SK-N-SH (cell line): ENCODE measurements at regions not wholly inside any gene's neighbourhood (a gene's known extent, or its start where the extent isn't known, plus 50 kb on each side); places are given as distances from the start of the nearest gene placed in this dataset.

ENCODE experiments used
- CTCF ChIP-seq: fragments of 200-600 bp; sonication (generic); IDR thresholded peaks from 2 replicates; pipeline ENCODE4 v1.6.1; 2017; ENCODE audit warnings: antibody characterized with exemption, mild to moderate bottlenecking, moderate library complexity
- EP300 ChIP-seq, 2 experiments: IDR thresholded peaks; 2 replicates each; pipeline versions ENCODE4 v1.4.0 to v1.6.1; 2012; ENCODE audit warnings: borderline replicate concordance in 1 of 2, low read depth in 1 of 2, low read length in 1 of 2
- FOXJ3 ChIP-seq: sonication (generic); formaldehyde crosslinking; IDR thresholded peaks from 2 replicates; pipeline ENCODE4 v1.5.1; 2020; ENCODE audit warnings: mild to moderate bottlenecking, missing genetic modification reagents
- FOXM1 ChIP-seq: IDR thresholded peaks from 2 replicates; pipeline ENCODE4 v1.4.0; 2012; ENCODE audit warnings: low read depth, mild to moderate bottlenecking
- GABPA ChIP-seq: IDR thresholded peaks from 2 replicates; pipeline ENCODE4 v1.4.0; 2012; ENCODE audit warnings: low read depth, mild to moderate bottlenecking
- JUND ChIP-seq: IDR thresholded peaks from 2 replicates; pipeline ENCODE4 v1.4.0; 2012
- MAX ChIP-seq: IDR thresholded peaks from 2 replicates; pipeline ENCODE4 v1.4.0; 2012; ENCODE audit warnings: low read depth
- NFIC ChIP-seq: IDR thresholded peaks from 2 replicates; pipeline ENCODE4 v1.4.0; 2012; ENCODE audit warnings: borderline replicate concordance
- POLR2AphosphoS5 ChIP-seq: IDR thresholded peaks from 2 replicates; pipeline ENCODE4 v1.6.1; 2012; ENCODE audit warnings: low read depth, low read length
- RAD21 ChIP-seq: IDR thresholded peaks from 2 replicates; pipeline ENCODE4 v1.6.1; 2012; ENCODE audit warnings: mild to moderate bottlenecking, low read length
- SMC3 ChIP-seq: IDR thresholded peaks from 2 replicates; pipeline ENCODE4 v1.6.1; 2012; ENCODE audit warnings: low read depth, low read length, improper control_type of control experiment
- TAF1 ChIP-seq: IDR thresholded peaks from 2 replicates; pipeline ENCODE4 v1.6.1; 2012; ENCODE audit warnings: low read depth, mild to moderate bottlenecking, low read length, moderate library complexity, borderline replicate concordance
- YY1 ChIP-seq: IDR thresholded peaks from 2 replicates; pipeline ENCODE4 v1.4.0; 2012; ENCODE audit warnings: low read depth, mild to moderate bottlenecking

GRCh38 chr1:208598021-208598420 is 353.8 kb upstream of the PLXNA2 start:
- TF ChIP-seq GABPA (no peak), MAX (no peak), CTCF (no peak), EP300 (IDR thresholded peaks at IDR 0.05; ENCODE audit: borderline replicate concordance in 1 of 2, low read depth in 1 of 2, low read length in 1 of 2) (no peak), SMC3 (no peak), FOXJ3 (CRISPR knock-in tag) (no peak), TAF1 (no peak), FOXM1 (no peak), RAD21 (no peak), YY1 (no peak), JUND (no peak), NFIC (no peak), POLR2AphosphoS5 (no peak)
